Right renal pelvis (tissue), 4 donors: ENCODE measurements at regions not wholly inside any gene's neighbourhood (a gene's known extent, or its start where the extent isn't known, plus 50 kb on each side); places are given as distances from the start of the nearest gene placed in this dataset.

ENCODE experiments used
- DNase-seq, 4 donors: peaks; one replicate each; pipeline ENCODE4 v3.0.0-alpha.2; 2013; ENCODE audit warnings: low read depth in 4 of 4, low spot score in 3 of 4, missing footprints in 1 of 4

DNA sequence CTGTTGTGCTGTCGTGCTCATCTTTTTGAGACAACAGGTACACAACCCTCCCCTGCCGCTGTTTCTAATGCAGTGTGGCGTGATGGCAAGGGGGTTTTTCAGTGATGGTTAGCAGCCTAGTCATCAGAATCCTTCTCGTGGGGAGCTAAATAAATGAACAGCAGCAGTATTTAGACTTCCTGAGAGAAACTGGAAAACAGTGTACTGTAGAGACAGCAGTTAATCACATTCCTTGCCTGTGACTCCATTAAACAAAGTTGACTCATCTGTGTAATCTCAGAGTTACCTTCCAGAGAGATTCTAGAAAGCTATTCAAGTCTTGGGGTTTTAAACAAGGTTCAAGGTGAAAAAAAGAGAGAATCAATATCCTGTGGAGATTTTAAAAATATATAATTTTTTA, 1753.2 kb upstream of the PCDH7 start:
- no peak for DNase-seq

DNA sequence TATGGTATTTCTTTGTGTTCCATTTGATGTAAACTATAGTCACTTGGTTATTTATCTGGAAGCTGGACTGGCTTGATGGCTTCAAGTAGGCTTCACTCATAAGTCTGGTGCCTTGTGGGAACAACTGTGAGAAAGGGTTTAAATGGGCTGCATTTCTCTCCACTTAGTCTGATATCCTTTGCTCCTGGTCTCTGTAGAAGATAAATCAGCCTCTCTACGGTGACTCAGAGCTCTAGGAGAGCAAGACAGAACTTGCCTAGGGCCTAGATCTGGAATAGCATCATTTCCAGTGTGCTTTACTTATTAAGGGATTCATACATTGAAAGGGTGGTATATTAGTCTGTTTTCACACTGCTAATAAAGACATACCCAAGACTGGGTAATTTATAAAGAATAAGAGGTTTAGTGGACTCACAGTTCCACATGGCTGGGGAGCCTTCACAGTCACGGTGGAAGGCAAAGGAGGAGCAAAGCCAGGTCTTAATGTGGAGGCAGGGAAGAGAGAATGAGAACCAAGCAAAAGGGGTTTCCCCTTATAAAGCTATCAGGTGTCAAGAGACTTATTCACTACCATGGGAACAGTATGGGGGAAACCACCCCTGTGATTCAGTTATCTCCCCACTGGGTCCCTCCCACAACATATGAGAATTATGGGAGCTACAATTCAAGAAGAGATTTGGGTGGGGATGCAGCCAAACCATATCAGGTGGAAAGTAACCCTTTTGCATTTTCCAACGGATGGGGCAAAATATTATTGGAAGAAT, 1746.4 kb upstream of the PCDH7 start:
- DNase-seq, result no peak

DNA sequence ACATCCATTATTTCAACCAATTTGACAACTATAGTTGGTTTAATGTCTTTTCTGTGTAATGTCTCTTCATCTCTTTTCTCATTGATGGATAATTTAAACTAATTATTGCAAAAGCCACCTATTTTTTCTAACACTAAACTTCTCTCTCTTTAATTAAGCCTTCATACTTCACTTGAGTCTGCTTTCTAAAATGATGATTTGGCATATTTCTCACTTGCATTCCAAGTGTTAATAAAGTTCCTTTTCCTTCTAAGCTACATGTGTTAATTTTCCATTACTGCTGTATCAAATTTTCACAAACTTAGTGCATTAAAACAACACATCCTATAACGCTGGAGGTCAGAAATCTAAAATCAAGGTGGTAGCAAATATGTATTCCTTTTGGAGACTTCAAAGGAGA, 1743.8 kb upstream of the PCDH7 start:
- no peak for DNase-seq

DNA sequence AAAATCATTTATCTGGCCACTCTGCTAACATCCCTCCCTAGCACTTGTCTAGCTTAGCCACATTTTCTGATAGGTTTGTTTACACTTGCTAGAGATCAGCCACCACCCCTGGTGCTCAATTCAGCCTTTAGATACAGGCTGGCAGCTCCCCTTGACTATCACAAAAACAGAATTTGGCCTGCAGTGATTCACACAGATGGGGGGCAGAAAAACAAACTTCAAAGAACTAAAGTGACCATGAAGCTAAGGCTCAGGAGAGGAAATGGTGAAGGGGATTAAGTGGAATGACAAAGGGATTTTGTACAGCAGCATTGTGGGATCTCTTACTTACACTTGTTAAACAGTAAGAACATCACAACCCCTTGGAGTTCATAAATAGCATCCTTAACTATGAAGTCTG, 1718.0 kb upstream of the PCDH7 start:
- DNase-seq, result no peak

DNA sequence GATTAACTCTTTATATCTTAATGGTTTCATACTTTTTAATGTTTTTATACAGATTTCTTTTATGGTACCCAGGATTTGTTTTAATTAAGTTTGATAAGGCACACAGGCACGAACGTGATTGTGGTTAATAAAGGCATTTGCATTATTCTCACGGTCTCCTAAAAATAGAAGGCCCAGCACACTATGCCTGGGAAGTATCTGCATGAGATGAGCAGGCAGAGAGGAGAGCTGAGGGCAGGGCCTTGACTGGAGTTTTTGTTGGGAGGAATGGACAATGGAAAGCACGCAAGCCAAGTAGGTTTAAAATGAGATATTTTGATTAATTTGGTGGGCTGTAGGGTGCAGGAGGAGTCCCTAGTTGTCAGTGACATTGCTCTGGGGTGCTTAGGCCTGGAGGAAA, 1714.3 kb upstream of the PCDH7 start:
- DNase-seq, result no peak

DNA sequence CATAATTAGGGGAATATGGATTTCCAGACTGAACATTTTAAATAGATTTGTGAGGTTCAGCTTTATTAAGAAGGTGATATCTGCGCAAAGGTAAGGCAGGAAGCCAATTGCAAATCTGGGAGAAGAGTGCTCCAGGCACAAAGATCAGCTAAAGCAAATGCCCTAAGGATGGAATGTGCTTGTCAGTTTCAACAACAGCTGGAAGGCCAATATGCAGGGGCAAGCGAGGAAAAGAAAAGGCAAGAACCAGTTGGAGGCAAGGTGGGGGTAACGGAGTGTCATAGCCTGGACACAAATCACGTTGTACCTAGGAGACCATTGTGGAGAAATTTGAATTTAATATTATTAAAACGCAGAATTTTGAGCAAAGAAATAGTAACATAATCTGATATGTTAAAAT, 1710.3 kb upstream of the PCDH7 start:
- no peak for DNase-seq

DNA sequence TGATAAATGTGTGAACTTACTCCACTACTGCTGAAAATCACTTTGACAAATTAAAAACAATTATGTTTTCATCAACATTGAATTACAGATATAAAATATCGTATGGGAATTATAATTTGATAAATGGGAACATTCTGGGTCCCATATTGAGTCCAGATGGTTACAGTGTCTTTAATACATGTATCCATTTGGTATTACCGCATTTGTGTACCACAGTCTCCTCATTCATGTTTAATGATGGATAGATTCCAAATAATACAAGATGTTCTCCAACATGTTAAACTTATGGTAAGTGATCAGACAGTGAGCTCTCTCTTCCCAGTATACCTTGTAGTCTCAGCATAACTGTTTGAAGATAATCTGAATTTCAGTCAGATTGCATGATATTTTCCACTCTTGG, 1706.8 kb upstream of the PCDH7 start:
- no peak for DNase-seq

DNA sequence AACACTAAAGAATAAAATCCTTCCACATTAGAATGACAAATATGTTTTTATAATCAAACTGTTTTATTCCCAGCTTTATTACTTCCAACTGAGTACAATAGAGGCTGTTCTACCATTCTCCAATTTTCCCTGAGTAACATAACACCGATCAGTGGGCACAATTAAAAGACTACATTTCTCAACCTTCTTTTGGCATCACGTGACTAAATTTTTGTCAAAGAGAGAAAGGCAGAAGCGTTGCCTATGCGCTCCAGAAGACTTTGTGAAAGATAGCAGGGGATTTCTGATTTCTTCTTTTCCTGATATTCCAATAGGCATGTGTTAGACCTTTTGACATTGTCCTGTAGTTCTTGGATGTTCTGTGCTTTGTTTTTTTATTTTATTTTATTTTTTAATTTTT, 1705.6 kb upstream of the PCDH7 start:
- DNase-seq, result no peak

DNA sequence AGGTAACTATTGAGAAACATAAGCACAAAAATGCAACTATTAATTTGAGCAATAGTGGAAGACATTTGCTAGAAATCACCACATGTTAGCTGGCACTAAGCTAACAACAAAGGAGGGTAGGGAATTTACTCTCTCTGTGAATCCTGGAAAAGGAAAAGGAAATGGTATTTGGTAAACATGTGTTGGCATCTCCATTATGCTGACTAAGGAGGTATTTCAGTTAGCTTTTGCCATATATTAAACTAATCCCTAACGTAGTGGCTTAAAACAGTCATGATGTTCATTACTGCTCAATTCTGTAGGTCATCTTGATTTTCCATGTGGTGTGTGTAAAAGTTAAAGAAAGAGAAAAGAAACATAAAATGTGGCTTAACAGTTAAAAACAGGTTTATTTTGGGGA, 1686.5 kb upstream of the PCDH7 start:
- DNase-seq, result no peak

DNA sequence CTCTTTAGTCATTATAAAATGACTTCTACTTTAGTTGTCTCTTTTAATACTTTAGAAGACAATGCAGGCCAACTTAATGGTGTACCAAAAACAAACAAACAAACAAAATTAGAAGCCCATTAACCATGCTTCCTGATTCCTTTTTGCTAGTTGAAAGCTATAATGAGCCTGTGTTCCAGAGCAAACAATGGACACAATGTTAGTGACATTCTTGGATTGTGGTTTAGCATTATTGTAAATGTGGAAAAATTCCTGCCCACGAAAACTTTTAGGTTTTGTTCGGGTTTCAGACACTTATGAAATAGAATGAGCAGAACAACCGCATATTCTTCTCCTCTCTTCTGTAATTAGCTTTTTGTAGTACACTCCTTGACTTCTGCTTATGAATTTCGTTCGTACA, 1682.7 kb upstream of the PCDH7 start:
- DNase-seq, result no peak

DNA sequence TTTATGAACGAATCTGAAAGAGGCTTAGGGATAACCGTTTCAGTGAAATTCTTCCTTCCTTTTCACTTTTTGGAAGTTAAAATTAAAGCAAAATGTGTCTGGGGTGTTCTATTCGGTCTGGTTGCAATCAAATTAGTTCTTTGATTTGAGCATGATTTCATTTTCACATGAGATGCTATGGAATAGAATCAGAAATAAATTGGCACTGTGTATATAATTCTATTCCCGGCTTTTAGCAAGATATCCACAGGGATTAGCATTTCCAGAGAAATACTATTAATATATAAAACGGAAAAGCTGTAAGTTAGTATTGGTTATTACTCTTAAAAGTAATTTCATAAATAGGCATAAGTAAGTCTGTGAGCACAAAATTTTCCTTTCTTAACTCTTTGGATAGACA, 1676.8 kb upstream of the PCDH7 start:
- no peak for DNase-seq

DNA sequence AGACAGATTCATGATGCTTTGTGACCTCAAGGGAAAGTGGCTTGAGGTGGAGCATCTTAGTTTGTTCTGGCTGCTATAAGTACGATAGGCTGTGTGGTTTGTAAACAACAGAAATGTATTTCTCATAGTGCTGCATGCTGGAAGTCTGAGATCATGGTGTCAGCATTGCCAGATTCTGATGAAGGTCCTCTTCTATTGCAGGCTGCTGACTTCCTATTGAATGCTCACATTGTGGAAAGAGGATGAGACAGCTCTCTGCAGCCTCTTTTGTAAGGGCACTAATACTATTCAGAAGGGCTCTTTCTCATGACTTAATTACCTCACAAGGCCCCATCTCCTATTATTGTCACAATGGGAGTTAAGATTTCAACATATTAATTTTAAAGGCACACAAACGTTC, 1674.0 kb upstream of the PCDH7 start:
- no peak for DNase-seq

DNA sequence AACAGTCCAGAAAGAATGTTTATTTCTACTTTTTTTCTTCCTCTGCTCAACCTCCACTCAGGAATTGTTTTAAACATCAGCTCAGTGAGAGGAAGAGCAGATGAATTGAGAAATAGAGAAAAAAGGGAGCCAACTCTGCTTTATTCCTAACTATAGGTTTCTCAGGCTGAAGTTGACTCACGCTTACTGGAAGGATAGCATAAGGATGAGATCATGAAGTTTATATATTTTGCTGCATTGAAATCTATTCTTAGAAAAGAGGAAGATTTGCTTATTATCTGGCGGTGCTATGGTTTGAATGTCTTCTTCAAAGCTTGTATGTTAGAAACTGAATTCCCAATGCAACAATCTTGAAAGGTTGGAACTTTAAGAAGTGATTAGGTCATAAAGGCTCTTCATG, 1673.4 kb upstream of the PCDH7 start:
- DNase-seq, result no peak

DNA sequence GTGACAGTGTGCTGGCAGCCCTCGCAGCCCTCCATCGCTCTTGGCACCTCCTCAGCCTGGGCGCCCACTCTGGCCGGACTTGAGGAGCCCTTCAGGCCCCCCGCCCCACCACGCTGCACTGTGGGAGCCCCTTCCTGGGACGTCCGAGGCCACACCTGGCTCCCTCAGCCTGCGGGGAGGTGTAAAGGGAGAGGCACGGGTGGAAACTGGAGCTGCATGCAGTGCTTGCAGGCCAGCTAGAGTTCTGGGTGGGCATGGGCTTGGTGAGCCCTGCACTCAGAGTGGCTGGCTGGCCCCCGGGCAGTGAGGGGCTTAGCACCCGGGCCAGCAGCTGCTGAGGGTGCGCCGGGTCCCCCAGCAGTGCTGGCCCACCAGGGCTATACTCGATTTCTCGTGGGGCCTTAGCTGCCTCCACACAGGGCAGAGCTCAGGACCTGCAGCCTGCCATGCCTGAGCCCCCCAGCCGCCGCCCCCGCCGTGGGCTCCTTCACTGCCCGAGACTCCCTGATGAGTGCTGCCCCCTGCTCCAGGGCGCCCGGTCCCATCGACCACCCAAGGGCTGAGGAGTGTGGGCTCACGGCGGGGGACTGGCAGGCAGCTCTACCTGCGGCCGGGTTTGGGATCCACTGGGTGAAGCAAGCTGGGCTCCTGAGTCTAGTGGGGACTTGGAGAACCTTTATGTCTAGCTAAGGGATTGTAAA, 1672.7 kb upstream of the PCDH7 start:
- no peak for DNase-seq

DNA sequence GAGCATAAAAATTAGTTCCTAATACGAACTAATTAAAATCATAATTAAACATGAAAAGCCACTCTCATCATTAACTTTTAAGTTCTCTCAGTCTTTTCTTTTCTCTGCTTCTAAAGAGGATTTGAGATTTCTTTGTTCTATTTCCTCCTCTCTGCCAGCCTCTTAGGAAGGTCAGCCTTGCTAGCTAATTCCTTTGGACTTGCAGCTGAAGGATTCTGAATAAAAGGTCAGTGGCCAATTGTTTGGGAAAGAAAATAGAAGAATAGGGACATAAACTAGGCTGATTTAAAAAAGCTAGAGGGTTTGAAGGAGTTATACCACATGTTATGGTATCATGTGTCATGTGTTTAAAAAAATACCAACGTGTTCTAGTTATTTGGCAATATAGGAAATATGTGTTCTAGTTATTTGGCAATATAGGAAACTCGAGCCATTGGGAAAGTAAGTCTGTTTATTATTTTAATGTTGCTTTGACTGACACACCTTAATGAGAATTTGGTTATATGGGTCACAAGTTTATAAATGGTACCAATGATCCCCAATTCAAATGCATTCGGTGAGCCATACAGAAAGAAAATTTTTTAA, 1668.7 kb upstream of the PCDH7 start:
- no peak for DNase-seq

DNA sequence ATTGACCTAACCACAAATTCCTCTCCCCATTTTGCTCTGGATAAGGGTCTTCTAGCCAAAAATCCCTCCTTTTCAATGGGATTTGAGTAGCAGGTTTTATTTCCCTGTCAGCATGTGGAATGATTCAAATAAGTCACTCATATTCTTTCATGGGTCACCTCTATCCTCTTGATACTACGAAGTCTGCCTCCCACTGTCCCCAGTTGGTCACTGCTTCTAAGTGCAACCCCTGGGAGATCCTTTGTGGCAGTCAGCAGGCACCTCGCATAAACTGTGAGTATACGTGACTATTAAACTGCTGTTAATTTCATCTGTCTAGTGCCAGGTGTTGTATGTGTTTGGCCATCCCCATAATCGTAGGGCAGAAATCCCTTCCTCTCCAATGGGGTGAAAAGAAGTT, 1667.9 kb upstream of the PCDH7 start:
- no peak for DNase-seq

DNA sequence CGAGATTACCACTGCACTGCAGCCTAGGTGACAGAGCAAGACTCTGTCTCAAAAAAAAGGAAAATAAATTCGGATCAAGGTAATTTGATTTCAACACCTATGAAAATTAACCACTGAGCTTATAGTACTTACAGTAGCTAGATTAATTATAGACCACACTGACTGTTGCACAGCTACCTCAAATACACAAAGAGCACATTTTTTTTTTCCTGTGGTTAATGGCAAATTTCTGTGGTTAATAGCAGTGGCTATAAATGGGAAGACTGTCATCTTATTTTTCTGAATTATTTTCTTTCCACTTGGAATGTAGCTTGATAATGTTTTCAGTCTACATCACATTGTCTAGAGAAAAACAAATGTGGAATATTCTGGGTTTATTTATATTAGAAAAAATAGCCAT, 1661.6 kb upstream of the PCDH7 start:
- DNase-seq, result no peak

DNA sequence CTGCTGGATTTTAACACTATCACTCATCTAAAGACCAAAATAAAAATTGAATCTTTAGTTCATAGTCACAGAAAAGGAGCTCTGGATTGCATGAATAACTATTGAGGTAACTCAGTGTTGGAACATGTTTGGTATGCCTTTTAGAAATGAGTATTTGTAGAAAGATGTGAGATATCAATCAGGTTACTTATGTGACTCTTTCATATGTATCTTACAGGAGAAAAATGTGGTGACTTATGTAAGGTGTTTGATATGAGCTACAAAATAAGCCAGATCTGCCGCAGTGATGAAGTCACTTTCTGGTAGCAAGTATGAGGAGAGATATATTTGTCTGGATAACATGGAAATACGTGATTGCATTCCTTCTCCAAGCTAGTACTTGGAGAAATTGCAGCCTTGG, 1653.3 kb upstream of the PCDH7 start:
- no peak for DNase-seq

DNA sequence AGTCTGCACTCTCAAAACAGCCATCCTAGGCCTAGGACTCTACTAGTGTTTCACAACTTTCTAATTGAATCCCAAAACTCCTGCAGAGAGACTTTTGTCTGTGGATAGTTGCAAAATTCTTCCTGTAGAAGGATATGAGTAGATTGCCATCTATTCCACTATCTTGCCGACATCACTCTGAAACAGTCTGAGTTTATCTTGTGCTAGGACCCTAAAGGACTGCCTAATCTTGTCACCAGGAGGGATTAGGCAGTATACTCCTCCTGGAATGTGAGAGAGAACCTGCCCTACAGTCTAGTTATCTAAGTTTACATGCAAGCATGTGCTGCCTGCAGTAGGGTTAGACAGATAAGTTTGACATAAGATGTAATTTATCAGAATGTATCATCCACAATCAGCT, 1646.6 kb upstream of the PCDH7 start:
- DNase-seq, result no peak

DNA sequence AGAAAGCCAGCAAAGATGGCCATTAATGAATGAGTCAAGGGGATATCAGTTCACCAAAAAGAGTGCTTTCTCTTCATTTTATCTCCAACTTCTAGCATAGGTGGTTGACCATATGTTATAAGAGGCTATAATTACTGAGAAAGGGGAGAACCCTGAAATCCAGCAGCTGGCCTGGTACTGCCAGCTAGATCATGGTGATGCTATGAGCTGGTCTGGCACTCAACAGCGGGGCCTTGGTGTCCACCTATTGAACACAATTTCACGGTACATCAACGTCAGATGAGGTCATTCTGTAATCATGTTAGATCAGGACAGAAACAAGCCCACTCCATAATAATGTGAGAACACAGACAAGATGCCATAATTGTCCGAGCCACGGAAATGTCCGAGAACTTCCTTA, 1644.8 kb upstream of the PCDH7 start:
- no peak for DNase-seq

DNA sequence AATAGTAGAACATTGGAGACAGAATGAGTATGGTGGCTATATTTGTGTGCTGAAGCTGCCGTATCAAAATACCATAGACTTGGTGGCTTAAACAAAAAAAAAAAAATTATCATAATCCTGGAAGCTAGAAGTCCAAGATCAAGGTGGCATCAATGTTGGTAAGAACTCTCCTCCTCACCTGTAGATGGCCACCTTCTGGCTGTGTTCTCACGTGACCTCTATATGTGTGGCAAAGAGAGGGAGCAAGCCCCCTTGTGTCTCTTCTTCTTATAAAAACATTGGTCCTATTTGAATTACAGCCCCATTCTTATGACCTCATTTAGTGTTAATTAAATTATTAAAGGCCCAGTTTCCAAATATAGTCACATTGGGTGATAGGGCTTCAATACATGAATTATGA, 1640.9 kb upstream of the PCDH7 start:
- DNase-seq, result no peak

DNA sequence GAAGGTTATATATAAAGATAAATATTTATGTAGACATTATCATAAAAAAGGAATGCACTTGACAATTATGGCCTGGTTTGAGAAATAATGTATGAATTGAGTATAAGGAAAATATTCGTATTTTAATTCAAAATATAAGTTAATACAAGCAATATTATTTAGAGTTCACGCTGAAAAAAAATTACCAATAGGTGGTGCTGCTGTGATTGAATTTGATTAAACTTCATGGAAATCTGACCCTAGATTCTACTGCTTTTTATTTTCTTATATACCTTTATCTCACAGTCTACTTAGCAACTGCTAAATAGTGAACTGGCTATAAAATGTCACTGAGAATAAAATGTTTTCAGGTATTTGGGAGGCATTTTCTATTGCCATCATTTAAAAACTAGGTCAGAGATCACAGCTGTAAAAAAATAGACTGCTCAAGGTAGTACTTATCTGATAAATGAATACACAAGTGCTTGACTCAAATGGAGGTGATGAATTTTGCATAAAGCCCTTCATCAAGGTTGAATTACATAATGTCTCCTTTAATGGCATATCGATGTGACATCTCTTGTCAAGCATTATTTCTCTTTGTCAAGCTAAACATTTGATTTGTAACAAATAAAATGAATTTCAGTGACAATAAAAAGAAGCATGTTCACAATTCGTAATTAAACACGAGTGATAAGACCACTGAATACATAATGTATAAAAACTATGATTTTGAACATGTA, 1638.8 kb upstream of the PCDH7 start:
- no peak for DNase-seq
